K562 (cell line): ENCODE measurements at regions not wholly inside any gene's neighbourhood (a gene's known extent, or its start where the extent isn't known, plus 50 kb on each side); places are given as distances from the start of the nearest gene placed in this dataset.

Experiments
- CEBPB ChIP-seq: fragments of 450-650 bp; IDR thresholded peaks from 2 replicates; pipeline ENCODE4 v1.6.1; 2016; ENCODE audit warnings: missing genetic modification characterization, missing compliant biosample characterization
- DLX4 ChIP-seq: fragments of 250-450 bp; sonication (Bioruptor Pico); IDR thresholded peaks from 2 replicates; pipeline ENCODE4 v1.6.1; 2021; ENCODE audit warnings: mild to moderate bottlenecking
- HBP1 ChIP-seq: fragments of 450-650 bp; formaldehyde crosslinking; IDR thresholded peaks from 2 replicates; pipeline ENCODE4 v1.4.0; 2022; ENCODE audit warnings: missing genetic modification characterization
- NFATC3 ChIP-seq: fragments of 450-650 bp; IDR thresholded peaks from 2 replicates; pipeline ENCODE4 v1.6.1; 2017; ENCODE audit warnings: mild to moderate bottlenecking
- POLR2AphosphoS5 ChIP-seq: IDR thresholded peaks from 2 replicates; pipeline ENCODE4 v1.6.1; 2011; ENCODE audit warnings: mild to moderate bottlenecking, low read depth, low read length, moderate library complexity; ENCODE audit not compliant: control insufficient read depth, insufficient read depth
- PTBP1 ChIP-seq: fragments of 200-400 bp; formaldehyde crosslinking; IDR thresholded peaks from 2 replicates; pipeline ENCODE4 v1.6.1; 2017; ENCODE audit warnings: low read depth, low read length
- SAFB2 ChIP-seq: fragments of 200-400 bp; formaldehyde crosslinking; IDR thresholded peaks from 2 replicates; pipeline ENCODE4 v1.6.1; 2018; ENCODE audit warnings: borderline replicate concordance, low read length, low read depth, moderate library complexity; ENCODE audit not compliant: severe bottlenecking
- ZNF121 ChIP-seq: sonication (generic); formaldehyde crosslinking; conservative IDR thresholded peaks from 2 replicates; pipeline ENCODE4 v1.8.0; 2022; ENCODE audit warnings: missing genetic modification reagents

- TF ChIP-seq CEBPB (no peak), SAFB2 (no peak), NFATC3 (no peak), POLR2AphosphoS5 (no peak), HBP1 (CRISPR knock-in tag) (no peak), ZNF121 (no peak), PTBP1 (no peak), DLX4 (CRISPR knock-in tag) (no peak)
Measured at GRCh38 chr9:744790-745484, 96.6 kb upstream of the DMRT1 start.
